ENCODE measurements at regions not wholly inside any gene's neighbourhood (a gene's known extent, or its start where the extent isn't known, plus 50 kb on each side); places are given as distances from the start of the nearest gene placed in this dataset.
"Not testable (repeated sequence)": the region's sequence is repeated elsewhere in the genome, so short reads cannot be mapped to it uniquely, and the experiment has no call there.

DNA sequence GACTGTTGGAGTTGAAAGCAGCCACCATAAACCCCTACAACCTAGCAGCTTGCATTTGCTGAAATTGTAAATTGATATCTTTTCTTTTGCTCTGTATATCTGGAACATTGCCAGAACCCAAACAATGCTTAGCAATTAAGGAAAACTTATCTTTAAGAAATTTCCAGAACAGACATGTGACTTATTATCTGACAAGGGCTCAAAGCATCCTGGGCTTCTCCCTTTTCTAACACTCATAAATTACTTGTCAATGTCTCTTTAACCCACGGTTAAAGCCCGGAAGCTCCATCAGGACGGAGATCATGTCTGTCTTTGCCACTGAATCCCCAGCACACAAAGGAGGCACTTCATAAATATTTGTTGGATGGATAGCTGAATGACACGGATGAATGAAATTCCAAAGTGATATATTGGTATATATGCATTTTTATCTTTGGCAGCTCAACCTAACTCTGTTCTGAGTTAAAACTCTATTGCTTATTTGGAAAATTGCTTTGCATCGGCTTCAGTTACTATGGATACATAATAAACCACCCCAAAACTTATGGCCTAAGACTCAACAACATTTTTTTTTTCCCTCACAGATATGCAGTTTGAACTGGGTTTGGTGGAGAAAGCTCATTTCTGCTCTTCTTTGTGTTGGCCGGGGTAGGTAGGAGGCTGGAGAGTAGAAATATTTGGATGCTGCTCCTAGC, 103.1 kb upstream of the CLINT1 start:
- DNase-seq, result no peak

DNA sequence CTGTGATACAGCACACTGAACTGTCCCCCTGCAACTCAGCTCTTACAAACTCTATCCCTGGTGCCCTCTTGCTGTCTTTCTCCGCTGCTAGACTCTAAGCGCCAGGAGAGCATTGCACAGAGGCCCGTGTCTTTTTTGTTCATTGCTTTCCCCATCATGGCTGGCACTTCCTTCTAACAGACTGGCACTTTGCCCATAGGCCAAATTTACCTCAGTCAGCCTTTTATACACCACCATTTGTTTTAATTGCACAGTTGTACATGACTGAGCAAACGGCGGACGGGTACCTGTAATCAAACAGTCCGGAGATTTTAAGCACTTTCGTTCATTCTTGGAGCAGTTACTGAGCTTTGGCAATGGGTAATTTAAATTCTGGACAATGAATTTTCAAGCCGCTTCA, 102.2 kb upstream of the CLINT1 start:
- no peak for DNase-seq

DNA sequence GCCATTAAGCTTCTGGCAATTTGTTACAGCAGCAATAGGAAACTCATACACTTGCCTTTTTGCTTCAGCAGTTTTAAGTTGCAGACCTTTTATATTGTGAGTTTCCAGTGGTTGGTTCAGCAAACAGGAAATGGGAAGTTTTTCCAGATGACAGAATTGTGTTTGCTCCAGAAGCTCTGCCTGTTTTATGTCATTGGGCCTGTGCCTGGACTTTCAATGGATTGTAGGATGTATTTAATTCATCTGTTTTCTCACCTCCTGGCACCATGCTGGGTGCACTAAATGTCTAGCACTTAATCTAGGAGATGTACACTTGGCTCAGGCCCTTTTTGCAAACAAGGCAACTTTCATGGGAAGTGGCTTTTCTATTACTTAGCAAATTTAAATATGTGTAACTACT, 100.4 kb upstream of the CLINT1 start:
- DNase-seq, result no peak

DNA sequence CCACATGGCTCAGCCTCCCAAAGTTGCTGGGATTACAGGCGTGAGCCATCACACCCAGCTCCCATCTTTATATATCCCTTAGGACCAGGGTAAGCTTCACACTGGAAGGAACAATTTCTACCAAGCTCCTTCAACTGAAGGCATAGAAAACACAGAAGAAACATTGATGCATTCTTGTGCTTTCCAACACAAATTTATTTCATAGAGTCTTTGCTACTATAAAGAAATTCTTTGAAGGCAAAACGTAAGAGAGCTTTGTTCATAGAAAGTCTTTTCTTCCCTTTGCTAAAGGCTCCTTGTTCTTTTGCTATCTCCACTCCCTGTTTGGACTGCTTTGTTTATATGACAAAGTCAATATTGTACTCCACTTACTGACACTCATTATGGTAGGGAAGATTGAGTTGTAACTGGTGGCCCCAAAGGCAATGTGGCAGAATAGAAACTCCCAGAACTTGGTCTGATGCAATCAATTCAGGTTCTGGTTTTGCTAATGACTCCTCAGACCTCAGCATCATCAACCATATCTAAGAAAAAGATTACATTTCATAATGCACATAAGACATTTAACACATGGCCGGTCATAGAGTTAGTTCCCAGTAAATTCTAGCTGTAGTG, 97.4 kb upstream of the CLINT1 start:
- no peak for DNase-seq

DNA sequence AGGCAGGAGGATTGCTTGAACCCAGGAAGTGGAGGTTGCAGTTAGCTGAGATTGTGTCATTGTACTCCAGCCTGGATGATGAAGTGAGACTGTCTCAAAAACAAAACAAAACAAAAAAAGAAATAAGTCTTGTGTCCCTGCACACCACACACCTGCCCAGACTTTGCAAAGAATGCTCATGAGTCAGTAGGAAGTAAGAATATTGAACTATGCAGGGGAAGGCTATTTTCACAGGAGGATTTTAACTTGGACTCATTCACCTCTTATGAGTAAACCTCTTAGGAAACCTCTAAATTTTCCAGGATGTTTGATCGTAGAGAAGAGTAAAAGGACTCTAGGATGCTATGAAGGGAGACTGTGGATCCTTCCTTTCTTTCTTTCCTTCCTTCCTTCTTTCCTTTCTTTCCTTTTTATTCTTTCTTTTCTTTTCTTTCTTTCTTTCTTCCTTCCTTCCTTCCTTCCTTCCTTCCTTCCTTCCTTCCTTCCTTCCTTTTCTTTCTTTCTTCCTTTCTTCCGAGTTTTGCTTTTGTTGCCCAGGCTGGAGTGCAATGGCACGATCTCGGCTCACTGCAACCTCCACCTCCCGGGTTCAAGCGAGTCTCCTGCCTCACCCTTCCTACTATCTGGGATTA, 96.7 kb upstream of the CLINT1 start:
- DNase-seq, result no peak

DNA sequence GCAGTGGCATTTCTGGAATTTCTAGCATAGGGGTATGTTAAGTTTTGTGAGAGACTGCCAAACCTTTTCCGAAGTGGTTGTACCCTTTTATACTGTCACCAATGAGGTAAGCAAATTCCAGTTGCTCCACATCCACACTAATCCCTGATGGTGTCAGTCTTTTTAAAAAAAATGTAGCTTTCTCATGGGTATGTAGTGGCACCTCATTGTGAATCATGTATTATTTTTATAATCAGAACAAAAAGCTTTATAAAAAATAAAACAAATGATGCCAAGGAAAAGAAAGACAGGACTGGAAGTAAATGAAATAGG, 93.4 kb upstream of the CLINT1 start:
- DNase-seq, result no peak

DNA sequence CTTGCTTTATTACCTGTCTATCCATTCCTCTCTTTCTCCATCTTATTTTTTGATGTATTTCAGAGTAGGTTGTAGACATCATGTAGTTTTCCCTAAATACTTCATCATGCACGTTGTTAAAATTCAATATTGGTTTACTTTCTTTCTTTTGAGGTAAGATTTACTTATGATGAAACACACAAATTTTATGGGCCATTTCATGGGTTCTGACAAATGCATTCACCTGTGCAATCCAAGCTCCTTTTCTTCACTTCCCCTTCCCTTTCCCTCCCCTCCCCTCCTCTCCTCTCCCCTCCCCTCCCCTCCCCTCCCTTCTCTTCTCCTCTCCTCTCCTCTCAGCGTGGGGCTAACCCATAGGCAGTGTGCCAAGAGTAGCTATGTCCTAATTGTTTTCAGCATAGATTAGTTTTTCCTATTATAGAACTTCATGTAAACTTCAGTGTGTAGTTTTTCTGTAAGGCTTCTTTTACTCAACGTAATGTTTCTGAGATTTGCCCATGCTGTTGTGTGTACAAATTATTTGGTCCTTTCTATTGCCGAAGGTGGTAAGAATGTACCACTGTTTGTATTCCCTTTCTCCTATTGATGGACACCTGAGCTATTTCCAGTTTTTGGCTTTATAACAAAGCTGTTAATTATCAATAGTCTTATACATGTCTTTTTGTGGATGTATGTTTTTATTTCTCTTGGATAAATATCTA, 92.9 kb upstream of the CLINT1 start:
- no peak for DNase-seq

DNA sequence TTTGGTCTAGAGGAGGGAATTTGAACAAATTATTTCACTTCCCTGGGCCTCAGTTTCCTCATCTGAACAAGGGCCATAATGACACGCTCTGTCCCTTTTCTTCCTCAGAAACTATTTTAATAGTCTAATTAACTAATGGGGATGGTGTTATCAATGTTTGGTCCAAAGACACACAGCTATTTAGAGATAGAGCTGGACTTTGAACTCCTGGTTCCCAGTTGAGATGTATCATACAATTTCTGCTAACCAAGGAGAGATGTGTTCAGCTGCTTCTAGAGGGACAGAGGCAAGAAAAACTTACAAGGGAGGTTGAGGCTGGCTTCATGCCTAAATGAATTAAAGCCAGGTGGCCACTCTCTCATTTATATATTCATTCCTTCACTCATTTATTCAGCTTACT, 90.6 kb upstream of the CLINT1 start:
- no peak for DNase-seq

DNA sequence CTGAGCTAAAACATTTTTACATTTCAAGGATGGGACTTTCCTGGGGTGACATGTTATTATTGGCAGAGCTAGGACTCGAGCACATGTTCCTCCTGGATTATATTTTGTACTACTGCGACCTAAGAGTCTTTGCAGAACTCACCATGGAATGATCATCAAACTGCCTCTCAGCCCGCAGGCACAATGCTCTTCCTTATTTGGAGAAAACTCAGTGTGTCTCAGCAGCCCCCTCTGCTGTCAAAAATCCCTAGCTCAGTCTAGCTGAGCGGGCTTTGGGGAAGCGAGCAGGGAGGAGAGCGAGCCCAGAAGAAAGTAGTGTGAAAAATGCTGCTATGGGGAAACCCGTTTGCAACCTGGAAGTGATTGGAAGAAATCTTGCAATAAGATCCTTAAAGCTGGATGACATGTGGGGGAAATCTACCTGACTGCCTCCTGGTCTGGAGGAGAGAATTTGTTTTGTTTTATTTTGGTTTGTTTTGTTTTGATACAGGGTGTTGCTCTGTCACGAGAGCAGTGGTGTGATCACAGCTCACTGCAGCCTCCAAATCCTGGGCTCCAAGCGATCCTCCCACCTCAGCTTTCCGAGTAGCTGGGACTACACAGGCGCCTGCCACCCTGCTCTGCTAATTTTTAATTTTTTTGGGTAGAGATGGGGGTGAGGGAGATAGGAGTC, 89.9 kb upstream of the CLINT1 start:
- DNase-seq, result peak; percentile 81

DNA sequence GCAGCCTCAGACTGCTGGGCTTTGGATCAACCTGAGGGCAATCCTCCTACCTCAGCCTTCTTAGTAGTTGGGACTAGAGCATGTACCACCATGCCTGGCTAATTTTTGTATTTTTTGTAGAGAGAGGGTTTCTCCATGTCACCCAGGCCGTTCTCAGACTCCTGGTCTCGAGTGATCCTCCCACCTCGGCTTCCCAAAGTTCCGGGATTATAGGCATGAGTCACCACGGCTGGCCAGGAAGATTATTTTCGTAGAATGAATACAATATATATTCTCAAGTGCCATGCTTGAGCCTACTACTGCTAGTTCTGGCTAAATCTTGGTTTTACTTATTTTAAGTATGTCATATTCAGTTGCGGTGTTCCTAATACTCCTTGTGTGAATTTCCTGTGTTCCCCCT, 88.2 kb upstream of the CLINT1 start:
- no peak for DNase-seq

DNA sequence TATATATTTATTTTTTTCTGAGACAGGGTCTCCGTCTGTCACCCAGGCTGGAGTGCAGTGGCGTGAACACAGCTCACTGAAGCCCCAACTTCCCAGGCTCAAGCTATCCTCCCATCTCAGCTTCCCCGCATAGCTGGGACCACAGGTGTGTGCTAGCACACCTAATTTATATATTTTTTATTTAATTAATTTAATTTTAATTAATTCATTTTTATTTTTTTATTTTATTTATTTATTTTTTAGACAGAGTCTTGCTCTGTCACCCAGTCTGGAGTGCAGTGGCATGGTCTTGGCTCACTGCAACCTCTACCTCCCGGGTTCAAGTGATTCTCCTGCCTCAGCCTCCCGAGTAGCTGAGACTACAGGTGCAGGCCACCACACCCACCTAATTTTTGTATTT, 86.9 kb upstream of the CLINT1 start:
- not testable (repeated sequence) for DNase-seq

DNA sequence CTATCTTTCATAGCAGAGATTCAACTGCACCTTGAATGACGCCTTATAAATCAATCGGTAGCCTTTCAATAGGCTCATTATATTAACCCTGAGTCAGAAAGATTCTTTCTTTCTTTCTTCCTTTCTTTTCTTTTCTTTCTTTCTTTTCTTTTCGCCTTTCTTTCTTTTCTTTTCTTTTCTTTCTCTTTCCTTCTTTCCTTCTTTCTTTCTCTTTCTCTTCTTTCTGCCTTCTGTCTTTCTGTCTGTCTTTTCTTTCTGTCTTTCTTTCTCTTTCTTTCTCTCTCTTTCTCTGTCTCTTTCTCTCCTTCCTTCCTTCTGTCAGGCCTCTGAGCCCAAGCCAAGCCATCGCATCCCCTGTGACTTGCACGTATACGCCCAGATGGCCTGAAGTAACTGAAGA, 86.0 kb upstream of the CLINT1 start:
- DNase-seq, result no peak

DNA sequence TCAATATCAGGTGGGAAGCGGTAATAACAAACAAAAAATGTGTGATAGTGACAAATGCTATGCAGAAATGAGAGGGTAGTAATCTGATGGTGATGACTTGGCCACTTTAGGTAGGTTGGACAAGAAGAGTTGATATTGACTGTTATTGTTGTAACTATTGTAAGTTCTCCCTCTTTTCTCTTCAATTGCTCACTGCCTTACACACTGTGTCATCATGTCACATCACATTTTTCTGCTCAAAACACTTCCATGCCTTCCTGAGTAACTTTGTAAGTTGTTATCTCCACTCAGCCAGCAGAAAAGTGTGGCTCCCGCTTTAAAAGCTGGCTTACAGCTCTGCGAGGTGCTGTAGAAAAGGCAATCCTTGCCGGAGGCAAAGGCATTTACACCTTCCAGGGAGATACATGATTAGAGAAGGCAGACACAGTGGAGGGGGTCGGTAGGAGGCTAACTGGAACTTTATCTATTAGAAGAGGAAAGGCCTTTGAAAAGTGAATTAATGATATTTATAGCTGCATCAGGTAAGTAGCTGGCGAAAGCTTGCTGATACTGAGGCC, 85.2 kb upstream of the CLINT1 start:
- DNase-seq, result no peak

DNA sequence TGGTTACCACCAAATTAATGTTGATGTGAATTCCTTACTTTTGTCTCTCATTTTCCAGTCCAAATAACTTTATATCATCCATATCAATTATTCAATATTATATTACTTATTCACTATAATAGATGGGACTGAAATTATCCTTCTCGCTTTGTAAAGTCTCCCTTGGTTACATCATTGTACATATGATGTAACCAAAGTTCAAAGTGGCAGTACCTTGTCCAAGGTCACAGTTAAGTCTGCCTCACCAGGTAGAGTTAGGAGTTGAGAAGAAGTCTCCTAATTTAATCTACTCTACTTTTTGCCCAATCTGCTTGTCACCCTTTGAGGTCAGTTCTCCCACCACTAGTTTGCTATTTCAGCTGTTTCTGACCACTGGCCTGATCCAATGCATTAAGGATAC, 83.7 kb upstream of the CLINT1 start:
- no peak for DNase-seq

DNA sequence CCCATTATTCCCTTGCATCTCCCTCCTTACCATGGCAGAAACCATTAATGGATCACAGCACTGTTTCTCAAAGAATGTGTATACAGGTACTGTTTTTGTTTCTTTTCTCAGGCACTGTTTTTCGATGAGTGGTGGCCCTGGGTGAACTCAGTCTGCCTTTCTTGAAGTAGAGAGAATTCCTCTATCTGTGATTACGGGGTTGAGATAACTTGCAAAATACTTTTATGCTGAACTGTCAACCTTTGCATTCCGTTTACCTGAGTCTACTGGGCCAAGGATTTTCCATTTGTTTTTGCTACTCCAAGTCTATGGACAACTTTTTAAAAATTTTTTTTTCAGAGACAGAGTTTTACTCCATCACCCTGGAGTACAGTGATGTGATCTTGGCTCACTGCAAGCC, 82.7 kb upstream of the CLINT1 start:
- DNase-seq, result no peak

DNA sequence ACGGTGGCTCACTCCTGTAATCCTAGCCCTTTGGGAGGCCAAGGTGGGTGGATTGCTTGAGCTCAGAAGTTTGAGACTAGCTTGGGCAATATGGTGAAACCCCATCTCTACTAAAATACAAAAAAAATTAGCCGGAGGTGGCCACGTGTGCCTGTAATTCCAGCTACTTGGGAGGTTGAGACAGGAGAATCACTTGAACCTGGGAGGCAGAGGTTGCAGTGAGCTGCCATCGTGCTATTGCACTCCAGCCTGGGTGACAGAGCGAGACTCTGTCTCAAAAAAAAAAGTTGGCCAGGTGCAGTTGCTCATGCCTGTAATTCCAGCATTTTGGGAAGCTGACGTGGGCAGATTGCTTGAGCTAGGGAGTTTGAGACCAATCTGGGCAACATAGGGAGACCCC, 79.2 kb upstream of the CLINT1 start:
- DNase-seq, result not testable (repeated sequence)

DNA sequence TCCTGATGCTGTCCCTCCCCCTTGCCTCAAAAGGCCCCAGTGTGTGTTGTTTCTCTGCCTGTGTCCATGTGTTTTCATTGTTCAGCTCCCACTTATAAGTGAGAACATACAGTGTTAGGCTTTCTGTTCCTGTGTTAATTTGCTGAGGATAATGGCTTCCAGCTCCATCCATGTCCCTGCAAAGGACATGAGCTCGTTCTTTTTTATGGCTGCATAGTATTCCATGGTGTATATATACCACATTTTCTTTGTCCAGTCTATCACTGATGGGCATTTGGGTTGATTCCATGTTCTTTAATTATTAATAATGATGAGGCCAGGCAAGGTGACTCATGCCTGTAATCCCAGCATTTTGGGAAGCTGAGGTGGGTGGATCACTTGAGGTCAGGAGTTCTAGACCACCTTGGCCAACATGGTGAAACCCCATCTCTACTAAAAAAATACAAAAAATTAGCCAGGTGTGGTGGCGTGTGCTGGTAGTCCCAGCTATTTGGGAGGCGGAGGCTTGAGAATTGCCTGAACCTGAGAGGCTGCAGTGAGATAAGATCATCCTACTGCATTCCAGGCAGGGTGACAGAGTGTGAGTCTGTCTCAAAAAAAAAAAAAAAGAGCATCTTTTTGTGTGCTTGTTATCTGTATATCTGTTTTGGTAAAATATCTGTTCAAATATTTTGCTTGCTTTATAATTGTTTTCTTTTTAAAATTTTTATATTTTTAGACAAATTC, 78.0 kb upstream of the CLINT1 start:
- not testable (repeated sequence) for DNase-seq

DNA sequence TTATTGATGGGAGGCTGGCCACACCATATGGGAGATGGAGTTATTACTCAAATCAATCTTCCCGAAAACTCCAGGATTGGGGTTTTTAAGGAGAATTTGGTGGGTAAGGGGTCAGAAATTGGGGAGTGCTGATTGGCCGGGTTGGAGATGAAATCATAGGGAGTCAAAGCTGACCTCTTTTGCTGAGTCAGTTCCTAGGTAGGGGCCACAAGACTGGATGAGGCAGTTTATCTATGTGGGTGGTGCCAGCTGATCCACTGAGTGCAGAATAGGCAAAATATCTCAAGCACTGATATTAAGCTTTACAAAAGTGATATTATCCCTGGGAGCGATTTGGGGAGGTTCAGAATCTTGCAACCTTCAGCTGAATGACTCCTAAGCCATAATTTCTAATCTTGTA, 75.7 kb upstream of the CLINT1 start:
- no peak for DNase-seq

DNA sequence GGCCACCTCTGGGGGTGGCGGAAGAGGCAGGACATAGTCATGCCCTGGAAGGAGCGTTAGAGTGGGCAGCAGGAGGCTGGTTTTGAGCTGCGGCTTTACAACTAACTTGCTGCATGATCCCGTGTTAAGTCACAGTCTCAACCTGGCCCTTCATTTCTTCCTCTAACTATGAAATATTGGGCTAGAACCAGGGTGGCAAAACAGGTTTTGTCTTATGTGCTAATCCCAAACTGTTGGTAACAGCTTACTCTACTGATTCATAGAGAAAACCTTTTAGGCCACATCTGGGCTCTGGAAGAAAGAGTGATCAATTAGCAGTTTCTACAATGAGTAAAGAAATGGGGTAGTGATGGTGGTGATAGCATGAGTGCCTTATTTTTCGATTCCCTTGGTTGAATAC, 74.1 kb upstream of the CLINT1 start:
- no peak for DNase-seq

DNA sequence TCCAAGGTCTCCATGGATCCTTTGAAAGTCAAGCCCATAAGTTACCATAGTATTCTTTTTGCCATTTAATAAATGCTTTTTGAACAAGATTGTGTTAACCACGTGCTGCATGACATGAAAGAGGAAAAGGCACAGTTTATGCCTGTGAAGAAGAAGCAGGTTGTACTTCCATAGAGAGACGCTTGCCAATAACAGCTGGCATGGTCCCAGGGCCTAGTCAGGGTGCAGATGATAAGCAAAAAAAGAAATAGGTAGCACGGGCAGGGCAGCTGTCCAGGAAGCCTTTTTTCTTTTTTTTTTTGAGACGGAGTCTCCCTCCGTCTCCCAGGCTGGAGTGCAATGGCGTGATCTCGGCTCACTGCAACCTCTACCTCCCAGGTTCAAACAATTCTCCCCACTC, 71.8 kb upstream of the CLINT1 start:
- DNase-seq, result no peak

DNA sequence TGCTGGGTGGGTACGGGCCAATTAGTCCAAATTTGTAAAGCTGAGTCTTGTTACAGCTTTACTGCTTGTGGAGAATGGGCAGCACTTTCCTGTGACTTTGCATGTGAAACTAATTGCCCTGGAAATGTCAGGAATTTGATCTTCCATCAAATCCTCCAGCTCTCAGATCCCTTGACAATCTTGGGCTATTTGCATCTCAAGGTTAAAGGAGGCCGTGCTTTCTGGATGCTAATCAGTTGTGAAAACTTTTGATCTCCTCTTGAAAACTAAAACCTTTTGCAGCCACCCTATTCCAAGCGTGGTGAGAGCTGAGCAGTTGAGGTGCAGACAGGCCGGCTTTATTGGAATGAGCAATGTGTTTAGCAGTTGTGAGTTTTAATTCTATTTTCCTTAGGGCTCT, 68.0 kb upstream of the CLINT1 start:
- no peak for DNase-seq

Data from stimulated activated CD4-positive, alpha-beta T cell treated with anti-CD3 and anti-CD28 coated beads, Interleukin-4, amount 100 ng/mL, for 24 hours (primary cell).